ENCODE measurements at regions not wholly inside any gene's neighbourhood (a gene's known extent, or its start where the extent isn't known, plus 50 kb on each side); places are given as distances from the start of the nearest gene placed in this dataset.

DNA sequence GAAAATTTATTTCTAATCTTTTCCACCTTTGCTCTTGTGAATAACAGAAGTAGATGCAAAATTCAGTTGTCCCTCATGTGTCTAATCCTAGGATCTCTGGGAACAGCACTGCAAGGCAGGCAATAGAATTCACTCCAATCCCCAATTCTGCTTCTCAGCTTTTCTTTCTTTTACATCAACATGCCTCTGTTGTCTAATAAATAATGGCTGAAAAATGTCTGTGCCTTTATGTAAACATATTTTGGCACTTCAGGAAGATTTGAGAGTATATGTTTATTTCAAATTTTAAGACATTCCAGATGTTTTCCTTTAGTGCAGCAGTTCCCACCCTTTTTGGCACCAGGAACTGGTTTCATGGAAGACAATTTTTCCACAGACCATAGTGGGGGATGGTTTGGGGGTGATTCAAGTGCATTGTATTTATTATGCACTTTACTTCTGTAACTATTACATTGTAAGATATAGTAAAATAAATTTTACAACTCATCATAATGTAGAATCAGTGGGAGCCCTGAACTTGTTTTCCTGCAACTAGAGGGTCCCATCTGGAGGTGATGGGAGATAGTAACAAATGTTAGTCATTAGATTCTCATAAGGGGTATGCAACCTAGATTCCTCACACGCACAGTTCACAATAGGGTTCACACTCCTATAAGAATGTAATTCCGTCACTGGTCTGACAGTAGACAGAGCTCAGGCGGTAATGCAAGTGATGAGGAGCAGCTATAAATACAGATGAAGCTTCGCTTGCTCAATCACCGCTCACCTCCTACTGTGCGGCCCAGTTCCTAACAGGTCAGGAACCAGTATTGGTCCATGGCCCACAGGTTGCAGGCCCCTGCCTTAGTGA is 590.3 kb upstream of the CNTNAP5 start:
- Histone ChIP-seq H3K27ac (no peak overlapping the region), H3K36me3 (no peaks in the 10 kb centered on the region), H3K4me3 (no peak overlapping the region), H3K4me1 (no peaks in the 10 kb centered on the region), H3K9me3 (no peaks in the 10 kb centered on the region), H3K27me3 (no peaks in the 10 kb centered on the region)
- TF ChIP-seq, protein P1, sequence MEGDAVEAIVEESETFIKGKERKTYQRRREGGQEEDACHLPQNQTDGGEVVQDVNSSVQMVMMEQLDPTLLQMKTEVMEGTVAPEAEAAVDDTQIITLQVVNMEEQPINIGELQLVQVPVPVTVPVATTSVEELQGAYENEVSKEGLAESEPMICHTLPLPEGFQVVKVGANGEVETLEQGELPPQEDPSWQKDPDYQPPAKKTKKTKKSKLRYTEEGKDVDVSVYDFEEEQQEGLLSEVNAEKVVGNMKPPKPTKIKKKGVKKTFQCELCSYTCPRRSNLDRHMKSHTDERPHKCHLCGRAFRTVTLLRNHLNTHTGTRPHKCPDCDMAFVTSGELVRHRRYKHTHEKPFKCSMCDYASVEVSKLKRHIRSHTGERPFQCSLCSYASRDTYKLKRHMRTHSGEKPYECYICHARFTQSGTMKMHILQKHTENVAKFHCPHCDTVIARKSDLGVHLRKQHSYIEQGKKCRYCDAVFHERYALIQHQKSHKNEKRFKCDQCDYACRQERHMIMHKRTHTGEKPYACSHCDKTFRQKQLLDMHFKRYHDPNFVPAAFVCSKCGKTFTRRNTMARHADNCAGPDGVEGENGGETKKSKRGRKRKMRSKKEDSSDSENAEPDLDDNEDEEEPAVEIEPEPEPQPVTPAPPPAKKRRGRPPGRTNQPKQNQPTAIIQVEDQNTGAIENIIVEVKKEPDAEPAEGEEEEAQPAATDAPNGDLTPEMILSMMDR (IDR thresholded peaks at IDR 0.05): no peak
- no peak for DNase-seq
- intact Hi-C loops (cut with DNase I; ENCODE audit: low total_unique reads): no loop called here

DNA sequence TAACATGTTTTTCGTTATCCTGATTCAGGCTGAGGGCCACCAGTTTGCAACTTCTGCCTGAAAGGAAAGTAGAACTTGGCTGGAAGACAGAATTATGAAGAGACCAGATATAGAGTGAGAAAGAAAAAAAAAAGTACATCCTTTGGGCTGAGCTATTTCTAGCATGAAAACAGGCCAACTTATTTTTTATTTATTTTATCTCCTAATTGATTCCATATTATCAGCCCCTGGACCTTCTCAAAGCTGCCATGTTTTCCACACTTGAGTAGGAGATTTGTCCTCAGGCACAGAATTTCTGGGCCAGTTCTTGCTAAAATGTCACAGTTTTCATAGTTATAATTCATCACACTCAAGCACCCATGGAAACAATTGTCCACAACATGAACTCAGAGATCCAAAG is 586.8 kb upstream of the CNTNAP5 start:
- Histone ChIP-seq H3K4me3 (no peak overlapping the region), H3K9me3 (no peaks in the 10 kb centered on the region), H3K27ac (no peak overlapping the region), H3K4me1 (no peaks in the 10 kb centered on the region), H3K36me3 (no peaks in the 10 kb centered on the region), H3K27me3 (no peaks in the 10 kb centered on the region)
- no peak for DNase-seq
- TF ChIP-seq, protein P1 (IDR thresholded peaks at IDR 0.05): no peak
- intact Hi-C loops (cut with DNase I; ENCODE audit: low total_unique reads): no loop called here

DNA sequence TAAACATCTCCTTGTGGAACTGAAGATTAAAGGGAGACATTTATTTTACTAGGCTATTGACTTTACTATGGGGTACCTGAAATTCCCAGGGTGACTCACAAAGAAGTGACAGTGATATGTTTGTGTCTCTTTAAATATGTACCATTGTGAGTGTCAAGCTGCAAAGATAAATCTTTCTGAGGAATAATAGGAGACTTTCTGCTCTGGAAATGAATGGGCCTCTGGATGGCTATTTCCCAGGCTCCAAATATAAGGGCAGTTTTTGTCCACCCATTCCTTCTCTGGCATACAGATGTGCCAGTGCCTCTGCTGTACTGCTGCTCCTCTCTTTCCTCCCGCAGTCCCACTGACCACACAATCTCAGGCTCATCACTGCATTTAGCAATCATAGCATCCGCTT is 586.4 kb upstream of the CNTNAP5 start:
- H3K9me3 ChIP-seq: no peaks in the 10 kb centered on the region
- no peaks in the 10 kb centered on the region for H3K4me1 ChIP-seq
- no peak overlapping the region for H3K4me3 ChIP-seq
- no peaks in the 10 kb centered on the region for H3K27me3 ChIP-seq
- no peaks in the 10 kb centered on the region for H3K36me3 ChIP-seq
- DNase-seq: no peak
- TF ChIP-seq, protein P1 (IDR thresholded peaks at IDR 0.05): no peak
- no peak overlapping the region for H3K27ac ChIP-seq
- intact Hi-C loops (cut with DNase I; ENCODE audit: low total_unique reads): no loop called here

DNA sequence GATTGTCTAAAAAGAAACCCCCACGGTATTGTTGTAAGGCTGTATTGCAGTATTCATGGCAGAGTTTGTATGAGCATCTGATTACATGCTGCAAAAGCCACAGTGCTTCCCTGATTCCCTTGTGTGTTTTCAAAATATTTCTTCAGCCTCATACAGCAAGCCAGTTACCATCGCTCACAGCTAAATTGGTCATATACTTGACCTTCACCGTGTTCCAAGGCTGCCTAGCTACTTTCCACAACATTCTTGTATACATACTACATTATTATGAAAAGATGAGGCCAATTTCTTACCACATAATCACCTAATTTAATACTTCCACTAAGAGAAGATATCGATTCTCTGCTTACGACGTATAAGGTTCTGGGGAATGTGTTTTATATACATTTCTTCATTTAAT is 576.3 kb upstream of the CNTNAP5 start:
- no peaks in the 10 kb centered on the region for H3K27me3 ChIP-seq
- H3K36me3 ChIP-seq: no peaks in the 10 kb centered on the region
- TF ChIP-seq, protein P1 (IDR thresholded peaks at IDR 0.05): no peak
- intact Hi-C loops (cut with DNase I; ENCODE audit: low total_unique reads): no loop called here
- no peaks in the 10 kb centered on the region for H3K9me3 ChIP-seq
- no peak for DNase-seq
- H3K27ac ChIP-seq: no peak overlapping the region
- H3K4me1 ChIP-seq: no peaks in the 10 kb centered on the region
- no peak overlapping the region for H3K4me3 ChIP-seq

DNA sequence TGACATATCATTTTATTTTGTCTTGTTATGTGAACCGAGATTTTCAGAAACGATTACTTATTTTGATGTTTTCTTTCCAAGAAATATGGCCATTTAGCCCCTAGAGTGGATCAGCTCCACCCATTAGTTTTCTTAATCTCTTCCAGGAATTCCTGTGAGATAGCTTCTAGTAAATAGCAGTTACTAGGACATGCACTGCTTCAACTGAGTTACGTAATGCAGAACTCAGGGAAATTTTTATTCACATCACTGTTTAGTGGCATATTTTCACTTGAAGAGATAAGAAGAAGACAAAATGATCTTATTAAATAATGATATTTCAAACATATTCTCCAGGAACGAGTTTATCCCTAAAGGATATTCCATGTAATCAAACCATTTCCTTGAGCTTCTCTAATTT is 573.5 kb upstream of the CNTNAP5 start:
- no peaks in the 10 kb centered on the region for H3K27me3 ChIP-seq
- no peak for DNase-seq
- TF ChIP-seq, protein P1 (IDR thresholded peaks at IDR 0.05): no peak
- H3K4me3 ChIP-seq: no peak overlapping the region
- intact Hi-C loops (cut with DNase I; ENCODE audit: low total_unique reads): no loop called here
- no peaks in the 10 kb centered on the region for H3K9me3 ChIP-seq
- no peaks in the 10 kb centered on the region for H3K4me1 ChIP-seq
- no peak overlapping the region for H3K27ac ChIP-seq
- no peaks in the 10 kb centered on the region for H3K36me3 ChIP-seq

Measured in tibial artery (tissue), 4 donors.